ENCODE measurements at regions not wholly inside any gene's neighbourhood (a gene's known extent, or its start where the extent isn't known, plus 50 kb on each side); places are given as distances from the start of the nearest gene placed in this dataset.

- no peaks in the 10 kb centered on the region for H3K4me1 ChIP-seq (ENCODE audit: control insufficient read depth, insufficient read depth, low read length)
- H3K36me3 ChIP-seq (ENCODE audit: control insufficient read depth in 2 of 2, insufficient read depth in 1 of 2, low read length in 2 of 2): no peaks in the 10 kb centered on the region
- H3K4me3 ChIP-seq (ENCODE audit: low read depth, low read length): no peak overlapping the region
- ChIA-PET CTCF (interaction anchor here (0.6 kb wide), 1 partner anchor 94 kb away, joined by 4 read pairs; no protein-coding TSS in a partner anchor), POLR2A (no interaction called here)
- TF ChIP-seq ZNF777 (tag by site-specific recombination; IDR thresholded peaks at IDR 0.05; ENCODE audit: borderline replicate concordance) (no peak), ZNF521 (tag by site-specific recombination; IDR thresholded peaks at IDR 0.05) (no peak), ZNF16 (tag by site-specific recombination; IDR thresholded peaks at IDR 0.05; ENCODE audit: low read depth) (no peak), ZNF274 (IDR thresholded peaks at IDR 0.05; ENCODE audit: low read length) (no peak), ZNF274 (tag by site-specific recombination; IDR thresholded peaks at IDR 0.05; ENCODE audit: borderline replicate concordance) (no peak), ZBTB10 (tag by site-specific recombination; IDR thresholded peaks at IDR 0.05) (no peak), ZBTB1 (tag by site-specific recombination; IDR thresholded peaks at IDR 0.05) (no peak), ZNF600 (tag by site-specific recombination; IDR thresholded peaks at IDR 0.05) (no peak)
- no peak overlapping the region for H3K27ac ChIP-seq (ENCODE audit: extremely low read depth, low read depth, low read length)
- H3K9me3 ChIP-seq (ENCODE audit: control insufficient read depth, insufficient read depth, low read depth, low read length): no peaks in the 10 kb centered on the region
Observed at GRCh38 chr4:11050766-11051165, 366.2 kb upstream of the CLNK start.

GRCh38 chr4:11049001-11049400 is 364.4 kb upstream of the CLNK start:
- Histone ChIP-seq H3K36me3 (ENCODE audit: control insufficient read depth in 2 of 2, insufficient read depth in 1 of 2, low read length in 2 of 2) (no peaks in the 10 kb centered on the region), H3K9me3 (ENCODE audit: control insufficient read depth, insufficient read depth, low read depth, low read length) (no peaks in the 10 kb centered on the region), H3K4me3 (ENCODE audit: low read depth, low read length) (no peak overlapping the region), H3K4me1 (ENCODE audit: control insufficient read depth, insufficient read depth, low read length) (no peaks in the 10 kb centered on the region), H3K27ac (ENCODE audit: extremely low read depth, low read depth, low read length) (no peak overlapping the region)
- CTCF ChIA-PET: no interaction called here
- POLR2A ChIA-PET: no interaction called here
- TF ChIP-seq GLIS1 (tag by site-specific recombination; IDR thresholded peaks at IDR 0.05) (no peak), ZNF624 (tag by site-specific recombination; IDR thresholded peaks at IDR 0.05) (no peak), ZNF138 (tag by site-specific recombination; IDR thresholded peaks at IDR 0.05; ENCODE audit: borderline replicate concordance) (no peak), ZNF18 (tag by site-specific recombination; IDR thresholded peaks at IDR 0.05) (no peak), ZNF354C (tag by site-specific recombination; IDR thresholded peaks at IDR 0.05; ENCODE audit: borderline replicate concordance, low read depth) (no peak), ZNF280D (tag by site-specific recombination; IDR thresholded peaks at IDR 0.05) (no peak), SETDB1 (IDR thresholded peaks at IDR 0.05; ENCODE audit: insufficient read length, low read length) (no peak), ZNF555 (tag by site-specific recombination; conservative IDR thresholded peaks at IDR 0.05) (no peak)
